DOHH2 (cell line): ENCODE measurements at regions not wholly inside any gene's neighbourhood (a gene's known extent, or its start where the extent isn't known, plus 50 kb on each side); places are given as distances from the start of the nearest gene placed in this dataset.

Experiments used
- CTCF ChIP-seq: fragments of 200-600 bp; sonication (generic); IDR thresholded peaks from one replicate; pipeline ENCODE4 v1.5.1; 2014; ENCODE audit warnings: antibody characterized with exemption, mild to moderate bottlenecking, low read depth, low read length; ENCODE audit not compliant: poor library complexity, severe bottlenecking
- EZH2phosphoT487 ChIP-seq: fragments of 200-600 bp; sonication (generic); IDR thresholded peaks from 2 replicates; pipeline ENCODE4 v1.6.1; 2017; ENCODE audit warnings: borderline replicate concordance, mild to moderate bottlenecking, antibody characterized with exemption, low read length, moderate library complexity, mixed read lengths

GRCh38 chrX:9147726-9148125, 113.8 kb upstream of the FAM9B start:
- no peak for TF ChIP-seq CTCF
- TF ChIP-seq EZH2phosphoT487, result no peak
